Left lung (tissue), 4 donors: ENCODE measurements at regions not wholly inside any gene's neighbourhood (a gene's known extent, or its start where the extent isn't known, plus 50 kb on each side); places are given as distances from the start of the nearest gene placed in this dataset.
A peak's percentile ranks its signal among the peaks of the same experiment; 100 is the strongest.

Experiments
- ATAC-seq: fragments of 200-7000 bp; cut with Tn5 transposase; one replicate; pipeline ENCODE4 v1.9.1; 2020; ENCODE audit warnings: moderate library complexity
- DNase-seq, 4 donors: peaks; one replicate each; pipeline ENCODE4 v3.0.0-alpha.2; 2013 to 2020
- H3K27ac ChIP-seq, 2 donors: fragments of 200-600 bp; sonication (generic) in 1 of 2; one replicate each; pipeline versions ENCODE4 v1.5.0 to v1.8.0; 2020 to 2021
- H3K27me3 ChIP-seq, 2 donors: fragments of 200-600 bp; sonication (generic) in 1 of 2; one replicate each; pipeline versions ENCODE4 v1.5.0 to v1.8.0; 2020 to 2021
- H3K36me3 ChIP-seq, 2 donors: fragments of 200-600 bp; sonication (generic) in 1 of 2; one replicate each; pipeline versions ENCODE4 v1.5.0 to v1.8.0; 2020 to 2021
- H3K4me1 ChIP-seq, 2 donors: fragments of 200-600 bp; one replicate each; pipeline ENCODE4 v1.8.0; 2021
- H3K4me3 ChIP-seq, 2 donors: fragments of 200-600 bp; sonication (generic) in 1 of 2; one replicate each; pipeline versions ENCODE4 v1.5.0 to v1.8.0; 2020 to 2021; ENCODE audit warnings: mild to moderate bottlenecking in 1 of 2
- H3K9me3 ChIP-seq, 2 donors: fragments of 200-600 bp; sonication (generic) in 1 of 2; one replicate each; pipeline versions ENCODE4 v1.5.0 to v1.8.0; 2020 to 2021
- CTCF ChIP-seq, 2 donors: fragments of 200-600 bp; sonication (generic) in 1 of 2; IDR thresholded peaks; one replicate each; pipeline versions ENCODE4 v1.5.0 to v1.8.0; 2021; ENCODE audit warnings: antibody characterized with exemption in 2 of 2
- intact Hi-C, 2 donors: fragments of 100-400 bp; cut with DNase I; formaldehyde crosslinking; loops; one replicate each; pipeline versions ENCODE4 v1.11.2 to v1.14.2; 2022
- donor health status: DM: no; HTN: yes; CAD: no.
- donor health status: DM: no; HTN: no; CAD: no.

GRCh38 chr2:235134420-235134819 is 182.6 kb downstream of the SH3BP4 start:
- Histone ChIP-seq H3K36me3 (no peaks in the 10 kb centered on the region), H3K4me1 (no peaks in the 10 kb centered on the region), H3K27me3 (no peaks in the 10 kb centered on the region), H3K27ac (no peak overlapping the region), H3K9me3 (no peaks in the 10 kb centered on the region), H3K4me3 (no peak overlapping the region)
- DNase-seq (no peak), ATAC-seq (no peak)
- TF ChIP-seq CTCF (IDR thresholded peaks at IDR 0.05): no peak
- intact Hi-C loops: loop anchor here in 1 of 2 donors (10.0 kb wide), 1 partner anchor 610 kb away; no protein-coding TSS in a partner anchor

- H3K36me3 ChIP-seq: no peaks in the 10 kb centered on the region
- DNase-seq: no peak
- H3K4me3 ChIP-seq: no peak overlapping the region
- ATAC-seq: no peak
- H3K27ac ChIP-seq: no peak overlapping the region
- H3K27me3 ChIP-seq: no peaks in the 10 kb centered on the region
- no peak for TF ChIP-seq CTCF (IDR thresholded peaks at IDR 0.05)
- intact Hi-C loops: loop anchor here in 1 of 2 donors (5.0 to 10.0 kb wide), 2 partner anchors 457 to 609 kb away; no protein-coding TSS in a partner anchor
- H3K4me1 ChIP-seq: no peaks in the 10 kb centered on the region
- no peaks in the 10 kb centered on the region for H3K9me3 ChIP-seq
These were observed 183.6 kb downstream of the SH3BP4 start for GRCh38 chr2:235135195-235135965.

- H3K36me3 ChIP-seq: no peaks in the 10 kb centered on the region
- H3K27ac ChIP-seq: no peak overlapping the region
- H3K4me3 ChIP-seq: no peak overlapping the region
- peak; percentile 73 to 75 for TF ChIP-seq CTCF (IDR thresholded peaks at IDR 0.05)
- no peaks in the 10 kb centered on the region for H3K27me3 ChIP-seq
- DNase-seq (peak in 3 of 4 donors; percentile 51 to 83 (median 61)), ATAC-seq (peak; percentile 94)
- H3K4me1 ChIP-seq: no peaks in the 10 kb centered on the region
- intact Hi-C loops: loop anchor here in 1 of 2 donors (5.0 to 10.0 kb wide), 2 partner anchors 456 to 609 kb away; no protein-coding TSS in a partner anchor
- H3K9me3 ChIP-seq: no peaks in the 10 kb centered on the region
These were observed 184.3 kb downstream of the SH3BP4 start for GRCh38 chr2:235135990-235136561.

- no peak for DNase-seq
- no peak overlapping the region for H3K27ac ChIP-seq
- H3K36me3 ChIP-seq: no peaks in the 10 kb centered on the region
- no peaks in the 10 kb centered on the region for H3K9me3 ChIP-seq
- no peaks in the 10 kb centered on the region for H3K4me1 ChIP-seq
- ATAC-seq: no peak
- intact Hi-C loops: loop anchor here in 1 of 2 donors (5.0 to 10.0 kb wide), 2 partner anchors 454 to 606 kb away; no protein-coding TSS in a partner anchor
- no peak for TF ChIP-seq CTCF (IDR thresholded peaks at IDR 0.05)
- H3K27me3 ChIP-seq: no peaks in the 10 kb centered on the region
- H3K4me3 ChIP-seq: no peak overlapping the region
These were observed 186.5 kb downstream of the SH3BP4 start for GRCh38 chr2:235138339-235138738.
